ENCODE measurements at regions not wholly inside any gene's neighbourhood (a gene's known extent, or its start where the extent isn't known, plus 50 kb on each side); places are given as distances from the start of the nearest gene placed in this dataset.

DNA sequence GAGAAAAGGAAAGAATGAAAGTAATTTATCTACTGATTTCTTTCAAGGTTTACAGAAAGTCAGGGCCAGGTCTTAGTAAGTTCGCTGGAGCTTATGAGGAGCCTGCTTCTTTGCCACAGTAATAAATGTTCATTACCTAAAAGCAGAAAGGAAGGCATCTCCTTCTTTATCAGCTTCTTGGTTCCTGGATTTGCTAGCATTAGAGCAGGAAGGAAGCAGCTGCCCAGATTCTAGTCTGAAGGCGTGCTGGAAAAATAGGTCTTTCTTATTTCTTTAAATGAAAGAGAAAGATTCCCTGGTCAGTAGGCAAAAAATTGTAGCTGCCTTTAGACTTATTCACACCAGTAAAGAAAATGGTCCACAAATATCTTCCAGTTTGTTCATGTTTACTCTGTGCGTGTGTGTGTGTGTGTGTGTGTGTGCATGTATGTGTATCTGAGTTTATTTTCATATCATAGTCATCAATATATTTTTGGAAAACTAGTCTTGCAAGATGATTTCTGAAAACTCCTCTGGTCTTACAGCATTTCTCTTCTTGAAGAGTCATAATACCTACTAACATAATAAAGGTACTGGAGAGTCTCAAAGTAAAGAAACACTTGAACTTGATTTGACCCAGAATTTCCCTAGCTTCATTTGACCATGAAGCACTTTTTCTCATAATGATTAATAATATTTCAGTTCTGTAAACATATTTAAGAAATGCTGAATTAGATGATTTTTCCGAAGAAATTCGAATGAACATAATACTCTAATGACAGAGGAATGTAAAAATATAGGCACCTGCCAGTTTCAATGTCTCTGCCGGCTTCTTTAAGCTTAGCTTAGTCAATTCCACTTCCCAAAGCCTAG, 255.3 kb upstream of the ZPLD1 start:
- TF ChIP-seq, protein P1, sequence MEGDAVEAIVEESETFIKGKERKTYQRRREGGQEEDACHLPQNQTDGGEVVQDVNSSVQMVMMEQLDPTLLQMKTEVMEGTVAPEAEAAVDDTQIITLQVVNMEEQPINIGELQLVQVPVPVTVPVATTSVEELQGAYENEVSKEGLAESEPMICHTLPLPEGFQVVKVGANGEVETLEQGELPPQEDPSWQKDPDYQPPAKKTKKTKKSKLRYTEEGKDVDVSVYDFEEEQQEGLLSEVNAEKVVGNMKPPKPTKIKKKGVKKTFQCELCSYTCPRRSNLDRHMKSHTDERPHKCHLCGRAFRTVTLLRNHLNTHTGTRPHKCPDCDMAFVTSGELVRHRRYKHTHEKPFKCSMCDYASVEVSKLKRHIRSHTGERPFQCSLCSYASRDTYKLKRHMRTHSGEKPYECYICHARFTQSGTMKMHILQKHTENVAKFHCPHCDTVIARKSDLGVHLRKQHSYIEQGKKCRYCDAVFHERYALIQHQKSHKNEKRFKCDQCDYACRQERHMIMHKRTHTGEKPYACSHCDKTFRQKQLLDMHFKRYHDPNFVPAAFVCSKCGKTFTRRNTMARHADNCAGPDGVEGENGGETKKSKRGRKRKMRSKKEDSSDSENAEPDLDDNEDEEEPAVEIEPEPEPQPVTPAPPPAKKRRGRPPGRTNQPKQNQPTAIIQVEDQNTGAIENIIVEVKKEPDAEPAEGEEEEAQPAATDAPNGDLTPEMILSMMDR (IDR thresholded peaks at IDR 0.05; ENCODE audit: low read depth, low read length, missing input control) = no peak
- TF ChIP-seq, protein P2, sequence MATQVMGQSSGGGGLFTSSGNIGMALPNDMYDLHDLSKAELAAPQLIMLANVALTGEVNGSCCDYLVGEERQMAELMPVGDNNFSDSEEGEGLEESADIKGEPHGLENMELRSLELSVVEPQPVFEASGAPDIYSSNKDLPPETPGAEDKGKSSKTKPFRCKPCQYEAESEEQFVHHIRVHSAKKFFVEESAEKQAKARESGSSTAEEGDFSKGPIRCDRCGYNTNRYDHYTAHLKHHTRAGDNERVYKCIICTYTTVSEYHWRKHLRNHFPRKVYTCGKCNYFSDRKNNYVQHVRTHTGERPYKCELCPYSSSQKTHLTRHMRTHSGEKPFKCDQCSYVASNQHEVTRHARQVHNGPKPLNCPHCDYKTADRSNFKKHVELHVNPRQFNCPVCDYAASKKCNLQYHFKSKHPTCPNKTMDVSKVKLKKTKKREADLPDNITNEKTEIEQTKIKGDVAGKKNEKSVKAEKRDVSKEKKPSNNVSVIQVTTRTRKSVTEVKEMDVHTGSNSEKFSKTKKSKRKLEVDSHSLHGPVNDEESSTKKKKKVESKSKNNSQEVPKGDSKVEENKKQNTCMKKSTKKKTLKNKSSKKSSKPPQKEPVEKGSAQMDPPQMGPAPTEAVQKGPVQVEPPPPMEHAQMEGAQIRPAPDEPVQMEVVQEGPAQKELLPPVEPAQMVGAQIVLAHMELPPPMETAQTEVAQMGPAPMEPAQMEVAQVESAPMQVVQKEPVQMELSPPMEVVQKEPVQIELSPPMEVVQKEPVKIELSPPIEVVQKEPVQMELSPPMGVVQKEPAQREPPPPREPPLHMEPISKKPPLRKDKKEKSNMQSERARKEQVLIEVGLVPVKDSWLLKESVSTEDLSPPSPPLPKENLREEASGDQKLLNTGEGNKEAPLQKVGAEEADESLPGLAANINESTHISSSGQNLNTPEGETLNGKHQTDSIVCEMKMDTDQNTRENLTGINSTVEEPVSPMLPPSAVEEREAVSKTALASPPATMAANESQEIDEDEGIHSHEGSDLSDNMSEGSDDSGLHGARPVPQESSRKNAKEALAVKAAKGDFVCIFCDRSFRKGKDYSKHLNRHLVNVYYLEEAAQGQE (IDR thresholded peaks at IDR 0.05) = no peak
- TF ChIP-seq TAF1 (conservative IDR thresholded peaks at IDR 0.05) (no peak), JUND (IDR thresholded peaks at IDR 0.05) (no peak), RAD21 (IDR thresholded peaks at IDR 0.05) (no peak), SP1 (IDR thresholded peaks at IDR 0.05) (no peak), EGR1 (IDR thresholded peaks at IDR 0.05; ENCODE audit: low read depth in 2 of 2) (no peak), YY1 (IDR thresholded peaks at IDR 0.05) (no peak)
- TF ChIP-seq, protein P3, sequence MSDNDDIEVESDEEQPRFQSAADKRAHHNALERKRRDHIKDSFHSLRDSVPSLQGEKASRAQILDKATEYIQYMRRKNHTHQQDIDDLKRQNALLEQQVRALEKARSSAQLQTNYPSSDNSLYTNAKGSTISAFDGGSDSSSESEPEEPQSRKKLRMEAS (IDR thresholded peaks at IDR 0.05) = no peak
- TF ChIP-seq, protein P4, sequence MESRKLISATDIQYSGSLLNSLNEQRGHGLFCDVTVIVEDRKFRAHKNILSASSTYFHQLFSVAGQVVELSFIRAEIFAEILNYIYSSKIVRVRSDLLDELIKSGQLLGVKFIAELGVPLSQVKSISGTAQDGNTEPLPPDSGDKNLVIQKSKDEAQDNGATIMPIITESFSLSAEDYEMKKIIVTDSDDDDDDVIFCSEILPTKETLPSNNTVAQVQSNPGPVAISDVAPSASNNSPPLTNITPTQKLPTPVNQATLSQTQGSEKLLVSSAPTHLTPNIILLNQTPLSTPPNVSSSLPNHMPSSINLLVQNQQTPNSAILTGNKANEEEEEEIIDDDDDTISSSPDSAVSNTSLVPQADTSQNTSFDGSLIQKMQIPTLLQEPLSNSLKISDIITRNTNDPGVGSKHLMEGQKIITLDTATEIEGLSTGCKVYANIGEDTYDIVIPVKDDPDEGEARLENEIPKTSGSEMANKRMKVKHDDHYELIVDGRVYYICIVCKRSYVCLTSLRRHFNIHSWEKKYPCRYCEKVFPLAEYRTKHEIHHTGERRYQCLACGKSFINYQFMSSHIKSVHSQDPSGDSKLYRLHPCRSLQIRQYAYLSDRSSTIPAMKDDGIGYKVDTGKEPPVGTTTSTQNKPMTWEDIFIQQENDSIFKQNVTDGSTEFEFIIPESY (IDR thresholded peaks at IDR 0.05) = no peak
